NCI-H446 treated with DMSO at 0.1 percent for 48 hours (cell line): ENCODE measurements at regions not wholly inside any gene's neighbourhood (a gene's known extent, or its start where the extent isn't known, plus 50 kb on each side); places are given as distances from the start of the nearest gene placed in this dataset.

Source experiments
- DNase-seq: peaks from one replicate; lab custom pipeline; 2025; lab: John Stamatoyannopoulos, UW

GRCh38 chr1:192524223-192524622 is 51.4 kb upstream of the RGS1 start:
- DNase-seq: no peak
